HK-2 (cell line): ENCODE measurements at regions not wholly inside any gene's neighbourhood (a gene's known extent, or its start where the extent isn't known, plus 50 kb on each side); places are given as distances from the start of the nearest gene placed in this dataset.

Experiments
- DNase-seq: peaks from one replicate; pipeline ENCODE4 v3.0.0-alpha.2; 2018; ENCODE audit not compliant: unreplicated experiment

- no peak for DNase-seq
Observed at GRCh38 chr1:109826930-109827349, 63.2 kb upstream of the EPS8L3 start.

- DNase-seq, result no peak
Observed at GRCh38 chr1:109826446-109826845, 62.7 kb upstream of the EPS8L3 start.

- no peak for DNase-seq
Observed at GRCh38 chr1:109824349-109825115, 60.8 kb upstream of the EPS8L3 start.

- peak; percentile 52 for DNase-seq
Observed at GRCh38 chr1:109823543-109824348, 60.0 kb upstream of the EPS8L3 start.

GRCh38 chr1:109822749-109823542 lies 59.2 kb upstream of the EPS8L3 start:
- DNase-seq, result no peak

- DNase-seq, result peak; percentile 73
Observed at GRCh38 chr1:109821831-109822745, 58.4 kb upstream of the EPS8L3 start.

GRCh38 chr1:109821221-109821669 lies 57.5 kb upstream of the EPS8L3 start:
- DNase-seq, result peak; percentile 86

- no peak for DNase-seq
Observed at GRCh38 chr1:109819906-109820305, 56.2 kb upstream of the EPS8L3 start.

GRCh38 chr1:109818988-109819764 lies 55.5 kb upstream of the EPS8L3 start:
- DNase-seq, result no peak

- DNase-seq, result no peak
Observed at GRCh38 chr1:109818271-109818987, 54.7 kb upstream of the EPS8L3 start.

- no peak for DNase-seq
Observed at GRCh38 chr1:109817881-109818270, 54.2 kb upstream of the EPS8L3 start.

- DNase-seq, result no peak
Observed at GRCh38 chr1:109816975-109817535, 53.3 kb upstream of the EPS8L3 start.

- DNase-seq, result no peak
Observed at GRCh38 chr1:109816175-109816811, 52.6 kb upstream of the EPS8L3 start.

- DNase-seq, result no peak
Observed at GRCh38 chr1:109815809-109816174, 52.1 kb upstream of the EPS8L3 start.

GRCh38 chr1:109814993-109815786 lies 51.5 kb upstream of the EPS8L3 start:
- DNase-seq, result no peak

- DNase-seq, result no peak
Observed at GRCh38 chr1:109814223-109814622, 50.5 kb upstream of the EPS8L3 start.
